Right atrium auricular region (tissue), 2 donors: ENCODE measurements at regions not wholly inside any gene's neighbourhood (a gene's known extent, or its start where the extent isn't known, plus 50 kb on each side); places are given as distances from the start of the nearest gene placed in this dataset.
"Not testable (repeated sequence)": the region's sequence is repeated elsewhere in the genome, so short reads cannot be mapped to it uniquely, and the experiment has no call there.

ENCODE experiments used
- DNase-seq: peaks from one replicate; pipeline ENCODE4 v3.0.0-alpha.2; 2019; ENCODE audit warnings: low spot score
- H3K27ac ChIP-seq, 2 donors: fragments of 200-600 bp; sonication (generic); 1 replicate in 1 of 2; 2 replicates in 1 of 2; pipeline ENCODE4 v1.5.1; 2016 to 2019
- H3K27me3 ChIP-seq, 2 donors: fragments of 200-600 bp; sonication (generic); one replicate each; pipeline versions ENCODE4 v1.5.1 to v1.6.0; 2017 to 2019
- H3K36me3 ChIP-seq: fragments of 200-600 bp; sonication (generic); one replicate; pipeline ENCODE4 v1.5.1; 2016
- H3K4me1 ChIP-seq, 2 donors: fragments of 200-600 bp; sonication (generic); one replicate each; pipeline versions ENCODE4 v1.5.1 to v1.6.0; 2017 to 2019
- H3K4me3 ChIP-seq, 2 donors: fragments of 200-600 bp; sonication (generic); 1 replicate in 1 of 2; 2 replicates in 1 of 2; pipeline ENCODE4 v1.5.1; 2017 to 2019; ENCODE audit warnings: mild to moderate bottlenecking in 1 of 2, moderate library complexity in 1 of 2
- H3K9me3 ChIP-seq, 2 donors: fragments of 200-600 bp; sonication (generic); one replicate each; pipeline ENCODE4 v1.5.1; 2019
- TF ChIP-seq, protein P1 (sequence below), 2 donors: fragments of 200-600 bp; sonication (generic); IDR thresholded peaks; one replicate each; pipeline ENCODE4 v1.5.1; 2019; ENCODE audit warnings: antibody characterized with exemption in 2 of 2

GRCh38 chr5:176133289-176133870 lies 104.8 kb upstream of the SIMC1 start:
- H3K36me3 ChIP-seq = no peaks in the 10 kb centered on the region
- H3K27ac ChIP-seq = no peak overlapping the region
- H3K4me3 ChIP-seq = peak overlapping the region in 1 of 2 donors; percentile 6
- TF ChIP-seq, protein P1, sequence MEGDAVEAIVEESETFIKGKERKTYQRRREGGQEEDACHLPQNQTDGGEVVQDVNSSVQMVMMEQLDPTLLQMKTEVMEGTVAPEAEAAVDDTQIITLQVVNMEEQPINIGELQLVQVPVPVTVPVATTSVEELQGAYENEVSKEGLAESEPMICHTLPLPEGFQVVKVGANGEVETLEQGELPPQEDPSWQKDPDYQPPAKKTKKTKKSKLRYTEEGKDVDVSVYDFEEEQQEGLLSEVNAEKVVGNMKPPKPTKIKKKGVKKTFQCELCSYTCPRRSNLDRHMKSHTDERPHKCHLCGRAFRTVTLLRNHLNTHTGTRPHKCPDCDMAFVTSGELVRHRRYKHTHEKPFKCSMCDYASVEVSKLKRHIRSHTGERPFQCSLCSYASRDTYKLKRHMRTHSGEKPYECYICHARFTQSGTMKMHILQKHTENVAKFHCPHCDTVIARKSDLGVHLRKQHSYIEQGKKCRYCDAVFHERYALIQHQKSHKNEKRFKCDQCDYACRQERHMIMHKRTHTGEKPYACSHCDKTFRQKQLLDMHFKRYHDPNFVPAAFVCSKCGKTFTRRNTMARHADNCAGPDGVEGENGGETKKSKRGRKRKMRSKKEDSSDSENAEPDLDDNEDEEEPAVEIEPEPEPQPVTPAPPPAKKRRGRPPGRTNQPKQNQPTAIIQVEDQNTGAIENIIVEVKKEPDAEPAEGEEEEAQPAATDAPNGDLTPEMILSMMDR (IDR thresholded peaks at IDR 0.05) = no peak
- DNase-seq = no peak
- H3K9me3 ChIP-seq = no peaks in the 10 kb centered on the region
- H3K27me3 ChIP-seq = peaks cover 4 to 10% of the 10 kb centered on the region in 2 donors
- no peaks in the 10 kb centered on the region for H3K4me1 ChIP-seq

GRCh38 chr5:176133877-176134276 lies 104.3 kb upstream of the SIMC1 start:
- TF ChIP-seq, protein P1 (IDR thresholded peaks at IDR 0.05) = no peak
- Histone ChIP-seq H3K9me3 (no peaks in the 10 kb centered on the region), H3K27ac (no peak overlapping the region), H3K4me1 (no peaks in the 10 kb centered on the region), H3K4me3 (no peak overlapping the region), H3K27me3 (peaks cover 4 to 10% of the 10 kb centered on the region in 2 donors), H3K36me3 (no peaks in the 10 kb centered on the region)
- DNase-seq = no peak

- no peak overlapping the region for H3K27ac ChIP-seq
- H3K27me3 ChIP-seq = peaks cover 4 to 10% of the 10 kb centered on the region in 2 donors
- H3K4me1 ChIP-seq = no peaks in the 10 kb centered on the region
- TF ChIP-seq, protein P1 (IDR thresholded peaks at IDR 0.05) = no peak
- H3K9me3 ChIP-seq = no peaks in the 10 kb centered on the region
- no peak for DNase-seq
- H3K4me3 ChIP-seq = no peak overlapping the region
- no peaks in the 10 kb centered on the region for H3K36me3 ChIP-seq
Observed at GRCh38 chr5:176134529-176135223, 103.5 kb upstream of the SIMC1 start.

- H3K4me3 ChIP-seq, H3K27me3 ChIP-seq, H3K9me3 ChIP-seq, DNase-seq, H3K36me3 ChIP-seq, H3K27ac ChIP-seq, H3K4me1 ChIP-seq: not testable (repeated sequence)
Observed at GRCh38 chr5:176140138-176140537, 98.1 kb upstream of the SIMC1 start.

- no peaks in the 10 kb centered on the region for H3K27me3 ChIP-seq
Observed at GRCh38 chr5:176144508-176144907, 93.7 kb upstream of the SIMC1 start.

GRCh38 chr5:176149948-176150347 lies 88.3 kb upstream of the SIMC1 start:
- H3K4me3 ChIP-seq, DNase-seq, H3K27me3 ChIP-seq, H3K9me3 ChIP-seq, H3K36me3 ChIP-seq, H3K27ac ChIP-seq, H3K4me1 ChIP-seq: not testable (repeated sequence)

More at GRCh38 chr5:176144508-176144907, 93.7 kb upstream of the SIMC1 start:
- no peak overlapping the region for H3K27ac ChIP-seq
- no peaks in the 10 kb centered on the region for H3K4me1 ChIP-seq
- peaks cover 0 to 6% of the 10 kb centered on the region in 2 donors for H3K9me3 ChIP-seq
- DNase-seq = no peak
- TF ChIP-seq, protein P1 (IDR thresholded peaks at IDR 0.05) = no peak
- H3K36me3 ChIP-seq = no peaks in the 10 kb centered on the region
- H3K4me3 ChIP-seq = no peak overlapping the region

- no peaks in the 10 kb centered on the region for H3K27me3 ChIP-seq
- no peaks in the 10 kb centered on the region for H3K36me3 ChIP-seq
- no peaks in the 10 kb centered on the region for H3K9me3 ChIP-seq
- H3K27ac ChIP-seq = no peak overlapping the region
- H3K4me3 ChIP-seq = no peak overlapping the region
- TF ChIP-seq, protein P1 (IDR thresholded peaks at IDR 0.05) = no peak
- no peaks in the 10 kb centered on the region for H3K4me1 ChIP-seq
- DNase-seq = no peak
Observed at GRCh38 chr5:176151281-176151680, 86.9 kb upstream of the SIMC1 start.
